NCI-H1417 (cell line): ENCODE measurements at regions not wholly inside any gene's neighbourhood (a gene's known extent, or its start where the extent isn't known, plus 50 kb on each side); places are given as distances from the start of the nearest gene placed in this dataset.
"Not testable (repeated sequence)": the region's sequence is repeated elsewhere in the genome, so short reads cannot be mapped to it uniquely, and the experiment has no call there.

ENCODE experiments used
- DNase-seq, 3 experiments: peaks; one replicate each; lab custom pipeline; 2025; lab: John Stamatoyannopoulos, UW

GRCh38 chr10:53650794-53651193 is 878.2 kb upstream of the MBL2 start:
- DNase-seq: no peak

- not testable (repeated sequence) for DNase-seq
These were observed 874.6 kb upstream of the MBL2 start for GRCh38 chr10:53647221-53647620.

- no peak for DNase-seq
These were observed 873.9 kb upstream of the MBL2 start for GRCh38 chr10:53646525-53646924.

- no peak for DNase-seq
These were observed 873.4 kb upstream of the MBL2 start for GRCh38 chr10:53645951-53646350.

GRCh38 chr10:53638006-53638405 is 865.4 kb upstream of the MBL2 start:
- no peak for DNase-seq

GRCh38 chr10:53624722-53625121 is 852.1 kb upstream of the MBL2 start:
- peak in 1 of 3 experiments; percentile 5 for DNase-seq

GRCh38 chr10:53622201-53622600 is 849.6 kb upstream of the MBL2 start:
- DNase-seq: no peak

GRCh38 chr10:53619671-53620070 is 847.1 kb upstream of the MBL2 start:
- no peak for DNase-seq

- DNase-seq: no peak
These were observed 835.1 kb upstream of the MBL2 start for GRCh38 chr10:53607691-53608090.

- no peak for DNase-seq
These were observed 834.4 kb upstream of the MBL2 start for GRCh38 chr10:53606981-53607380.

- peak in 2 of 3 experiments; percentile 2 to 60 for DNase-seq
These were observed 828.8 kb upstream of the MBL2 start for GRCh38 chr10:53601260-53601875.

GRCh38 chr10:53598914-53599313 is 826.3 kb upstream of the MBL2 start:
- DNase-seq: no peak

GRCh38 chr10:53597835-53598251 is 825.3 kb upstream of the MBL2 start:
- no peak for DNase-seq

- DNase-seq: no peak
These were observed 807.9 kb upstream of the MBL2 start for GRCh38 chr10:53580465-53580864.

- DNase-seq: no peak
These were observed 807.2 kb upstream of the MBL2 start for GRCh38 chr10:53579773-53580172.

GRCh38 chr10:53574024-53574423 is 801.4 kb upstream of the MBL2 start:
- no peak for DNase-seq

GRCh38 chr10:53573498-53573897 is 800.9 kb upstream of the MBL2 start:
- DNase-seq: no peak

GRCh38 chr10:53572799-53573198 is 800.2 kb upstream of the MBL2 start:
- no peak for DNase-seq

- DNase-seq: peak in 1 of 3 experiments; percentile 27
These were observed 797.6 kb upstream of the MBL2 start for GRCh38 chr10:53570221-53570620.

- DNase-seq: no peak
These were observed 796.9 kb upstream of the MBL2 start for GRCh38 chr10:53569455-53569854.

- DNase-seq: no peak
These were observed 776.1 kb upstream of the MBL2 start for GRCh38 chr10:53548664-53549063.

GRCh38 chr10:53547364-53547763 is 774.8 kb upstream of the MBL2 start:
- DNase-seq: no peak

- DNase-seq: no peak
These were observed 770.8 kb upstream of the MBL2 start for GRCh38 chr10:53543410-53543809.

GRCh38 chr10:53537508-53537907 is 764.9 kb upstream of the MBL2 start:
- no peak for DNase-seq
